ENCODE measurements at regions not wholly inside any gene's neighbourhood (a gene's known extent, or its start where the extent isn't known, plus 50 kb on each side); places are given as distances from the start of the nearest gene placed in this dataset.

GRCh38 chr2:234874347-234875046 lies 77.3 kb upstream of the SH3BP4 start:
- no peak for TF ChIP-seq TCF12 (IDR thresholded peaks at IDR 0.05; ENCODE audit: low read depth)
- no peak for TF ChIP-seq REST (IDR thresholded peaks at IDR 0.05; ENCODE audit: low read depth)
- TF ChIP-seq ZBTB7A (IDR thresholded peaks at IDR 0.05; ENCODE audit: low read depth), result no peak
- no peak for TF ChIP-seq EGR1 (IDR thresholded peaks at IDR 0.05)
- no peak for TF ChIP-seq CREB1 (IDR thresholded peaks at IDR 0.05; ENCODE audit: low read depth)
- TF ChIP-seq YY1 (IDR thresholded peaks at IDR 0.05; ENCODE audit: low read depth), result no peak
- TF ChIP-seq FOXM1 (IDR thresholded peaks at IDR 0.05; ENCODE audit: borderline replicate concordance, low read depth), result no peak

- no peak for TF ChIP-seq EP300 (IDR thresholded peaks at IDR 0.05; ENCODE audit: borderline replicate concordance)
- TF ChIP-seq TCF12 (IDR thresholded peaks at IDR 0.05; ENCODE audit: low read depth), result no peak
- no peak for TF ChIP-seq CREB1 (IDR thresholded peaks at IDR 0.05; ENCODE audit: low read depth)
- no peak for TF ChIP-seq FOXM1 (IDR thresholded peaks at IDR 0.05; ENCODE audit: borderline replicate concordance, low read depth)
- TF ChIP-seq NFIC (IDR thresholded peaks at IDR 0.05), result no peak
- TF ChIP-seq TEAD4 (IDR thresholded peaks at IDR 0.05), result no peak
- no peak for TF ChIP-seq USF1 (IDR thresholded peaks at IDR 0.05)
- no peak for TF ChIP-seq REST (IDR thresholded peaks at IDR 0.05; ENCODE audit: low read depth)
- no peak for TF ChIP-seq YY1 (IDR thresholded peaks at IDR 0.05; ENCODE audit: low read depth)
- no peak for TF ChIP-seq ZBTB7A (IDR thresholded peaks at IDR 0.05; ENCODE audit: low read depth)
- no peak for TF ChIP-seq CEBPB (IDR thresholded peaks at IDR 0.05)
- TF ChIP-seq EGR1 (IDR thresholded peaks at IDR 0.05), result no peak
- no peak for TF ChIP-seq MAX (IDR thresholded peaks at IDR 0.05)
- no peak for TF ChIP-seq TAF1 (IDR thresholded peaks at IDR 0.05; ENCODE audit: low read depth)
- no peak for TF ChIP-seq RAD21 (IDR thresholded peaks at IDR 0.05; ENCODE audit: low read depth)
Measured at GRCh38 chr2:234873828-234874173, 78.0 kb upstream of the SH3BP4 start.

- TF ChIP-seq TEAD4 (IDR thresholded peaks at IDR 0.05) (no peak), NFIC (IDR thresholded peaks at IDR 0.05) (no peak), TCF12 (IDR thresholded peaks at IDR 0.05; ENCODE audit: low read depth) (no peak), MAX (IDR thresholded peaks at IDR 0.05) (no peak), FOXM1 (IDR thresholded peaks at IDR 0.05; ENCODE audit: borderline replicate concordance, low read depth) (no peak), REST (IDR thresholded peaks at IDR 0.05; ENCODE audit: low read depth) (no peak), CREB1 (IDR thresholded peaks at IDR 0.05; ENCODE audit: low read depth) (no peak), EGR1 (IDR thresholded peaks at IDR 0.05) (no peak), EP300 (IDR thresholded peaks at IDR 0.05; ENCODE audit: borderline replicate concordance) (no peak)
Measured at GRCh38 chr2:234873103-234873827, 78.6 kb upstream of the SH3BP4 start.

- TF ChIP-seq RAD21 (IDR thresholded peaks at IDR 0.05; ENCODE audit: low read depth) (no peak), EGR1 (IDR thresholded peaks at IDR 0.05) (no peak), EP300 (IDR thresholded peaks at IDR 0.05; ENCODE audit: borderline replicate concordance) (no peak), YY1 (IDR thresholded peaks at IDR 0.05; ENCODE audit: low read depth) (no peak), TAF1 (IDR thresholded peaks at IDR 0.05; ENCODE audit: low read depth) (no peak), TCF12 (IDR thresholded peaks at IDR 0.05; ENCODE audit: low read depth) (no peak), MAX (IDR thresholded peaks at IDR 0.05) (no peak), TEAD4 (IDR thresholded peaks at IDR 0.05) (no peak), ZBTB7A (IDR thresholded peaks at IDR 0.05; ENCODE audit: low read depth) (no peak)
Measured at GRCh38 chr2:234869969-234870368, 81.8 kb upstream of the SH3BP4 start.
